ENCODE measurements at regions not wholly inside any gene's neighbourhood (a gene's known extent, or its start where the extent isn't known, plus 50 kb on each side); places are given as distances from the start of the nearest gene placed in this dataset.

GRCh38 chr16:65172356-65172755, 50.5 kb upstream of the CDH11 start:
- Histone ChIP-seq H2AFZ (ENCODE audit: low read length) (no peak overlapping the region), H2AK5ac (ENCODE audit: low read depth, low read length) (no peak overlapping the region), H2BK15ac (ENCODE audit: low read length) (no peak overlapping the region), H3K23ac (ENCODE audit: insufficient read length) (no peak overlapping the region), H4K8ac (ENCODE audit: extremely low read depth, insufficient read depth, low read length) (no peak overlapping the region), H3K23me2 (ENCODE audit: low read depth, low read length) (no peaks in the 10 kb centered on the region; the same call in 1 of the 2 replicates), H2BK5ac (ENCODE audit: low read depth, low read length) (no peak overlapping the region), H3K79me2 (ENCODE audit: control insufficient read depth in 1 of 2, insufficient read depth in 2 of 2, low read length in 2 of 2) (no peaks in the 10 kb centered on the region), H3K14ac (ENCODE audit: insufficient read length) (no peak overlapping the region), H3K4me3 (ENCODE audit: extremely low read depth in 1 of 4, insufficient read depth in 2 of 4, low read depth in 3 of 4, low read length in 4 of 4) (no peak overlapping the region), H3K4ac (replicated peaks; ENCODE audit: insufficient read length, low read depth, low read length) (no peak overlapping the region), H2BK12ac (ENCODE audit: low read depth, low read length) (no peak overlapping the region), H3K9ac (replicated peaks in 1 of 4; ENCODE audit: extremely low read depth in 1 of 4, low read depth in 3 of 4, low read length in 3 of 4) (no peak overlapping the region), H3K56ac (replicated peaks; ENCODE audit: insufficient read length, low read depth, low read length) (no peak overlapping the region), H2BK120ac (replicated peaks; ENCODE audit: low read depth, low read length) (no peak overlapping the region), H3K9me3 (ENCODE audit: insufficient read depth in 2 of 2, low read depth in 1 of 2, low read length in 1 of 2) (no peaks in the 10 kb centered on the region), H3K18ac (ENCODE audit: extremely low read depth, low read length) (no peak overlapping the region), H3K27me3 (replicated peaks in 1 of 4; ENCODE audit: control insufficient read depth in 3 of 4, extremely low read depth in 1 of 4, insufficient read depth in 3 of 4, low read length in 3 of 4) (no peaks in the 10 kb centered on the region), H2BK20ac (ENCODE audit: low read length) (no peak overlapping the region), H3K79me1 (ENCODE audit: low read depth, low read length) (no peaks in the 10 kb centered on the region), H3K36me3 (ENCODE audit: control insufficient read depth in 2 of 4, insufficient read depth in 4 of 4, low read length in 3 of 4) (no peaks in the 10 kb centered on the region), H3K27ac (ENCODE audit: low read depth, low read length) (no peak overlapping the region), H4K91ac (replicated peaks; ENCODE audit: insufficient read length, low read length) (no peak overlapping the region), H4K5ac (ENCODE audit: insufficient read length, low read depth, low read length) (no peak overlapping the region), H4K20me1 (replicated peaks in 1 of 2; ENCODE audit: control insufficient read depth in 1 of 2, insufficient read depth in 2 of 2, low read length in 2 of 2) (no peaks in the 10 kb centered on the region), H3K4me1 (replicated peaks in 1 of 4; ENCODE audit: control insufficient read depth in 3 of 4, insufficient read depth in 4 of 4, low read length in 3 of 4) (no peaks in the 10 kb centered on the region), H3K4me2 (ENCODE audit: insufficient read depth in 1 of 2, low read depth in 2 of 2, low read length in 2 of 2) (no peak overlapping the region)
- TF ChIP-seq KDM4A (IDR thresholded peaks at IDR 0.05; ENCODE audit: low read depth, low read length, severe bottlenecking) (no peak), RAD21 (IDR thresholded peaks at IDR 0.05 in 1 of 2, conservative IDR thresholded peaks at IDR 0.05 in 1 of 2; ENCODE audit: low read depth in 2 of 2, low read length in 2 of 2) (no peak), KDM1A (IDR thresholded peaks at IDR 0.05; ENCODE audit: borderline replicate concordance, low read length) (no peak), SP4 (IDR thresholded peaks at IDR 0.05; ENCODE audit: low read length) (no peak), GABPA (IDR thresholded peaks at IDR 0.05; ENCODE audit: borderline replicate concordance, insufficient read depth, low read length) (no peak), TAF7 (optimal IDR thresholded peaks at IDR 0.05; ENCODE audit: borderline replicate concordance, low read depth, low read length) (no peak), CBX8 (IDR thresholded peaks at IDR 0.05; ENCODE audit: borderline replicate concordance, low read depth, low read length) (no peak), POU5F1 (IDR thresholded peaks at IDR 0.05; ENCODE audit: low read depth, low read length) (no peak), CBX5 (IDR thresholded peaks at IDR 0.05; ENCODE audit: low read depth, low read length) (no peak), ATF2 (IDR thresholded peaks at IDR 0.05; ENCODE audit: low read length) (no peak)
- FAIRE-seq (no peak), DNase-seq (ENCODE audit: low read depth in 1 of 2, low spot score in 2 of 2) (no peak)
- ChIA-PET POLR2A (ENCODE audit: partially characterized antibody) (no interaction called here), CTCF (ENCODE audit: partially characterized antibody) (no interaction called here)
- 82% methylated on average over 2 of the region's 2 CpGs; no CpG with 5 or more reads in 1 of the 2 experiments for WGBS, 2 experiments (ENCODE audit: extremely low coverage in 1 of 2, insufficient coverage in 1 of 2, insufficient read length in 1 of 2, insufficient replicate concordance in 2 of 2, low coverage in 1 of 2, low lambda C conversion rate in 2 of 2, missing lambda C conversion rate in 1 of 2)

All from H1 (cell line).